ENCODE measurements at regions not wholly inside any gene's neighbourhood (a gene's known extent, or its start where the extent isn't known, plus 50 kb on each side); places are given as distances from the start of the nearest gene placed in this dataset.

- TF ChIP-seq, protein P1, sequence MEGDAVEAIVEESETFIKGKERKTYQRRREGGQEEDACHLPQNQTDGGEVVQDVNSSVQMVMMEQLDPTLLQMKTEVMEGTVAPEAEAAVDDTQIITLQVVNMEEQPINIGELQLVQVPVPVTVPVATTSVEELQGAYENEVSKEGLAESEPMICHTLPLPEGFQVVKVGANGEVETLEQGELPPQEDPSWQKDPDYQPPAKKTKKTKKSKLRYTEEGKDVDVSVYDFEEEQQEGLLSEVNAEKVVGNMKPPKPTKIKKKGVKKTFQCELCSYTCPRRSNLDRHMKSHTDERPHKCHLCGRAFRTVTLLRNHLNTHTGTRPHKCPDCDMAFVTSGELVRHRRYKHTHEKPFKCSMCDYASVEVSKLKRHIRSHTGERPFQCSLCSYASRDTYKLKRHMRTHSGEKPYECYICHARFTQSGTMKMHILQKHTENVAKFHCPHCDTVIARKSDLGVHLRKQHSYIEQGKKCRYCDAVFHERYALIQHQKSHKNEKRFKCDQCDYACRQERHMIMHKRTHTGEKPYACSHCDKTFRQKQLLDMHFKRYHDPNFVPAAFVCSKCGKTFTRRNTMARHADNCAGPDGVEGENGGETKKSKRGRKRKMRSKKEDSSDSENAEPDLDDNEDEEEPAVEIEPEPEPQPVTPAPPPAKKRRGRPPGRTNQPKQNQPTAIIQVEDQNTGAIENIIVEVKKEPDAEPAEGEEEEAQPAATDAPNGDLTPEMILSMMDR (IDR thresholded peaks at IDR 0.05): no peak
- no peak for TF ChIP-seq POLR2A (IDR thresholded peaks at IDR 0.05)
Measured at GRCh38 chr4:187387739-187388138, 607.8 kb upstream of the ZFP42 start.
